ENCODE measurements at regions not wholly inside any gene's neighbourhood (a gene's known extent, or its start where the extent isn't known, plus 50 kb on each side); places are given as distances from the start of the nearest gene placed in this dataset.

DNA sequence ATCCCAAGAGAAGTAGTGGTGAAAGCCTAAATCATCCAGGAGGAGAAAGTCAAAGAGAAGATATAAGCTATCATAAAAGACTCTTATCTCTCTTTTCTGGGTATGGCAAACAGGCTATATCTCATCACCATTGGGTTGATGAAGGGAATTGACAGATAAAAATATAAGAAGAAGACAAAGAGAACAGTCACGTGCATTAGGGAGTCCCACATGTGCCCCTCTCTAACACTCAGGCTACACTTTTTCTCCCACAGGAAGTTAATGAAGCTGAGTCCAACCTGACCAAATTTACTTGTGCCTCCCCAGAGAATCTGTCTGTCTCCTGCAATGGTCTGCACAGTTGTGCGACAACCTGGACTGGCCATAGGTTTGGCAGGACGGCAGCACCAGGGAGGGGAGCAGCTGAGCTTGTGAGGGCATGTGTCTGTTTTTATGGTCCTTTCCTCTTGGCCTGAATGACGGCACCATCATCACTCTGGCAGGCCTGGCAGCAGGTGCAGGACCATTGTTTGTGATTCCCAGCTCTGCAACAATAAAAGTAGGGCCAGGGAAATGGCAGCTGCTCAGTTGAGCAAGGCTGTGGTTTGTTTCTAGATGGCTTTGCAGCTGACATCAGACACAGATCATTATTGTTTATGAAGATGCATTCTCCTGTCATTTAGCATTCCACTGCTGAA is 144.5 kb upstream of the MCHR2 start:
- TF ChIP-seq, protein P1, sequence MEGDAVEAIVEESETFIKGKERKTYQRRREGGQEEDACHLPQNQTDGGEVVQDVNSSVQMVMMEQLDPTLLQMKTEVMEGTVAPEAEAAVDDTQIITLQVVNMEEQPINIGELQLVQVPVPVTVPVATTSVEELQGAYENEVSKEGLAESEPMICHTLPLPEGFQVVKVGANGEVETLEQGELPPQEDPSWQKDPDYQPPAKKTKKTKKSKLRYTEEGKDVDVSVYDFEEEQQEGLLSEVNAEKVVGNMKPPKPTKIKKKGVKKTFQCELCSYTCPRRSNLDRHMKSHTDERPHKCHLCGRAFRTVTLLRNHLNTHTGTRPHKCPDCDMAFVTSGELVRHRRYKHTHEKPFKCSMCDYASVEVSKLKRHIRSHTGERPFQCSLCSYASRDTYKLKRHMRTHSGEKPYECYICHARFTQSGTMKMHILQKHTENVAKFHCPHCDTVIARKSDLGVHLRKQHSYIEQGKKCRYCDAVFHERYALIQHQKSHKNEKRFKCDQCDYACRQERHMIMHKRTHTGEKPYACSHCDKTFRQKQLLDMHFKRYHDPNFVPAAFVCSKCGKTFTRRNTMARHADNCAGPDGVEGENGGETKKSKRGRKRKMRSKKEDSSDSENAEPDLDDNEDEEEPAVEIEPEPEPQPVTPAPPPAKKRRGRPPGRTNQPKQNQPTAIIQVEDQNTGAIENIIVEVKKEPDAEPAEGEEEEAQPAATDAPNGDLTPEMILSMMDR (conservative IDR thresholded peaks at IDR 0.05 in 1 of 2, IDR thresholded peaks at IDR 0.05 in 1 of 2; ENCODE audit: extremely low read depth in 1 of 2, insufficient read depth in 1 of 2, low read depth in 1 of 2, low read length in 2 of 2): no peak
- no peak for TF ChIP-seq EZH2 (IDR thresholded peaks at IDR 0.05; ENCODE audit: borderline replicate concordance, low read length)
